ENCODE measurements at regions not wholly inside any gene's neighbourhood (a gene's known extent, or its start where the extent isn't known, plus 50 kb on each side); places are given as distances from the start of the nearest gene placed in this dataset.

DNA sequence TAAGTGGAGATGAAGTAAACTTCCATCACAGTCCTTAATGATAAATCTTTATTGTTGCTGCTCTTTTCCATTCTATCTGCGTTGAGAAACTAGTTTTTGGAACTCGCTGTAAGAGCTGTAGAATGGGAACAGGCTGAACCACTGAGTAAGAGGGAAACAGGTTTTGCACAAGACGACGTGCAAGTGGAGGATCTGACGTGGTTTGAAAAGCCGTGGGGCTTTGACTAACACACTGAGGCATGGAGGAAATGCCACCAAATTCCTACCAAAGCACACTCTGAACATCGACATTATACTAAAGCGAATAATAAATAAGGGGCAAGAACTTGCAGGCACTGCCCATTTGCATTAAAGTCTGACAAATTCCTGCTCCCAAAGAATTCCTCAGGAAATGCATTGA lies 160.6 kb downstream of the KLF6 start:
- TF ChIP-seq POLR2AphosphoS5 (IDR thresholded peaks at IDR 0.05; ENCODE audit: low read depth, low read length) = no peak
- TF ChIP-seq TAF1 (IDR thresholded peaks at IDR 0.05; ENCODE audit: borderline replicate concordance, insufficient read depth, low read length) = no peak
